Right lobe of liver (tissue), 4 donors: ENCODE measurements at regions not wholly inside any gene's neighbourhood (a gene's known extent, or its start where the extent isn't known, plus 50 kb on each side); places are given as distances from the start of the nearest gene placed in this dataset.

Source experiments
- POLR2A ChIP-seq: fragments of 450-650 bp; IDR thresholded peaks from one replicate; pipeline ENCODE4 v1.6.1; 2017; ENCODE audit warnings: antibody characterized with exemption, mild to moderate bottlenecking
- TF ChIP-seq, protein P1 (sequence below), 4 donors: fragments of 200-600 bp in 3 of 4; fragments of 450-650 bp in 1 of 4; IDR thresholded peaks; one replicate each; pipeline versions ENCODE4 v1.5.1 to v1.8.0; 2016 to 2022; ENCODE audit warnings: antibody characterized with exemption in 4 of 4, mild to moderate bottlenecking in 2 of 4
- donor health status: DM: no; HTN: no; CAD: no.
- donor health status: DM: no; HTN: no; CAD: no.
- donor health status: DM: no; HTN: yes; CAD: no.

DNA sequence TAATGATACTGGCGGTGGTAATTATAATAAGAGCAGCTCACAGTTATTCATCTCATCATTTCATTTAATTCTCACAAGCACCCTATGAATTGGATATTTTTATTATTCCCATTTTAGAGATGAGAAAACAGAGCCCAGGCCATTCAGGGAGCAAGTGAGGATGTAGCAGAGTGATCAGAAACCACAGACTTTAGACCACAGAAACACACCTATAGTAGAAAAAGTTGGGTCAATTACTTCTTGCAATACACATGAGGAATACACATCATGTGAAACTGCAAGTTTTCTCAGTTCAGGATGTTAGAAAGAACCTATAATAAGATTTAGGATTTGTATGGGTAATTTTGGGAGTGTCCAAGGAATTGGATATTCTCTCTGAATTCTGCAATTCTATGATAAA is 278.0 kb downstream of the ADRA2A start:
- TF ChIP-seq, protein P1, sequence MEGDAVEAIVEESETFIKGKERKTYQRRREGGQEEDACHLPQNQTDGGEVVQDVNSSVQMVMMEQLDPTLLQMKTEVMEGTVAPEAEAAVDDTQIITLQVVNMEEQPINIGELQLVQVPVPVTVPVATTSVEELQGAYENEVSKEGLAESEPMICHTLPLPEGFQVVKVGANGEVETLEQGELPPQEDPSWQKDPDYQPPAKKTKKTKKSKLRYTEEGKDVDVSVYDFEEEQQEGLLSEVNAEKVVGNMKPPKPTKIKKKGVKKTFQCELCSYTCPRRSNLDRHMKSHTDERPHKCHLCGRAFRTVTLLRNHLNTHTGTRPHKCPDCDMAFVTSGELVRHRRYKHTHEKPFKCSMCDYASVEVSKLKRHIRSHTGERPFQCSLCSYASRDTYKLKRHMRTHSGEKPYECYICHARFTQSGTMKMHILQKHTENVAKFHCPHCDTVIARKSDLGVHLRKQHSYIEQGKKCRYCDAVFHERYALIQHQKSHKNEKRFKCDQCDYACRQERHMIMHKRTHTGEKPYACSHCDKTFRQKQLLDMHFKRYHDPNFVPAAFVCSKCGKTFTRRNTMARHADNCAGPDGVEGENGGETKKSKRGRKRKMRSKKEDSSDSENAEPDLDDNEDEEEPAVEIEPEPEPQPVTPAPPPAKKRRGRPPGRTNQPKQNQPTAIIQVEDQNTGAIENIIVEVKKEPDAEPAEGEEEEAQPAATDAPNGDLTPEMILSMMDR (IDR thresholded peaks at IDR 0.05), result no peak
- no peak for TF ChIP-seq POLR2A
